IPS DF 4.7 (cell line): ENCODE measurements at regions not wholly inside any gene's neighbourhood (a gene's known extent, or its start where the extent isn't known, plus 50 kb on each side); places are given as distances from the start of the nearest gene placed in this dataset.

Experiments
- DNase-seq: peaks from one replicate; pipeline ENCODE4 v3.0.0-alpha.2; 2013; ENCODE audit warnings: low spot score; ENCODE audit errors: extremely low read depth

- no peak for DNase-seq
Measured at GRCh38 chr4:116872941-116873340, 212.4 kb downstream of the TRAM1L1 start.

GRCh38 chr4:116872308-116872707 is 213.1 kb downstream of the TRAM1L1 start:
- DNase-seq = no peak

DNA sequence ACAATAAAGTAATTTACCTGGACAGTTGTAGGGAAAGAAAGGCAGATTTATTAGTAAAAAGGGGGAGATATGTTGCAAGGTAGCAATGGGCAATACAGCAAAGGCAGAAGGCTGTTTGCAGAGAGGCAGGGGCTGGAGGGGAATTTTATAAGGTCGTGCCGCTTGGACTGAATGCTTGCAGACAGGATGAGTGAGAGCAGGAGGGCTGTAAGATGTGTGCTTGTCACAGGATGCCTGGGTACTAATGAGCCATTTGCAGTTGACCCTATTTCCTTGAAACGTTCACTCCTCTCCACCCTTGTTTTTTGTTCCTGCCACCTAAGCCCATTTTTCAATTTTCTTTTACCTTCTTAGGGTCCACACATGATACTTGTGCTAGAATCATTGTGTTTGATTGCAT is 214.7 kb downstream of the TRAM1L1 start:
- DNase-seq = no peak

GRCh38 chr4:116866106-116866505 is 219.3 kb downstream of the TRAM1L1 start:
- DNase-seq = no peak

DNA sequence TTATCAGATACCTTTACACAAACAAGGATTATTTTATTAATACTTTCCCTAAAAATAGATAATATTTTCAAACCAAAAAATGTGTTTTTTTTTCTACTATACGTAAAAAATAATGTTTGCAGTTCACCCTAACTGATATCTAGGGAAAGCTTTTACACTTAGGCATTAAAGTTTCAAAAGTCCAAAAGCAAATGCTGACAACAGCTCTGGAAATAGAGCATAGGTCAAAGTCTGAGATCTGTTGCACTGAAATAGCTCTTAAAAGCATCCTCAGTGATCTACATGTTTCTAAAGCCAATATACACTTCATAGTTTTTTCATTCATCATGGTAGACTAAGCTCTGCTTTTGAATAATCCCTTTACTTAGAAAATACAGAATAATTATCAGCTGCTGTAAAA is 222.8 kb downstream of the TRAM1L1 start:
- DNase-seq = no peak

GRCh38 chr4:116860891-116861290 is 224.5 kb downstream of the TRAM1L1 start:
- DNase-seq = no peak

GRCh38 chr4:116849620-116850019 is 235.8 kb downstream of the TRAM1L1 start:
- no peak for DNase-seq

DNA sequence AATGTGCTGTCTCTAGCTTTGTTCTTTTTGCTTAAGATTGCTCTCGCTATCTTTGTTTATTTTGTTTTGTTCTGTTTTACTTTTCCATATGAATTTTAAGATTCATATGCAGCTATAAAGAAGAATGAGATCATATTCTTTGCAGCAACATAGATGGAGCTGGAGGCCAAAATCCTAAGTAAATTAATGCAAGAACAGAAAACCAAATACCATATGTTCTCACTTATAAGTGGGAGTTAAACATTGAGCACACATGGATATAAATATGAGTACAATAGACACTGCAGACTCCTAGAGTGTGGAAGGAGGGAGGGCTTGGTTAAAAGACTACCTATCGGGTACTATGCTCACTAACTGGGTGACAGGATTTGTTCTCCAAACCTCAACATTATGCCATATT is 237.8 kb downstream of the TRAM1L1 start:
- DNase-seq = no peak

GRCh38 chr4:116839826-116840225 is 245.6 kb downstream of the TRAM1L1 start:
- DNase-seq = no peak

DNA sequence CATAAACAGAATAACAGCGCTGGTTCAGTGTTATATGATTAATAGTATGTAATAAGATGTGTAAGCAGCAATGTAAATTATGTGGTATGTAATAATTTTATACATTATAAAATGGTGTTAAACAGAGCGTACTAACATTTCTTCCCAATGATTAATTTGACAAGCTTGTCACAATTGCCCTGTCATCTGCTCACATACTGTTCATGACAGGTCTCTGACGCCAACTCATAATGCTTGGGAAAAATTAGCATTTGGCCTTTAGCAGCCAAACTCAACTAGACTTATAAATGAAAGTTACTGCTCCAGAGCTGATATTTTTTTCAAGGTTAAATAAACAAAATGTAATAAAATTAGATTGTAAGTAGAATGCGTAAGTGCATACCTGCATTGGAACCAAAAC is 246.8 kb downstream of the TRAM1L1 start:
- no peak for DNase-seq

- no peak for DNase-seq
Measured at GRCh38 chr4:116829187-116829586, 256.2 kb downstream of the TRAM1L1 start.

DNA sequence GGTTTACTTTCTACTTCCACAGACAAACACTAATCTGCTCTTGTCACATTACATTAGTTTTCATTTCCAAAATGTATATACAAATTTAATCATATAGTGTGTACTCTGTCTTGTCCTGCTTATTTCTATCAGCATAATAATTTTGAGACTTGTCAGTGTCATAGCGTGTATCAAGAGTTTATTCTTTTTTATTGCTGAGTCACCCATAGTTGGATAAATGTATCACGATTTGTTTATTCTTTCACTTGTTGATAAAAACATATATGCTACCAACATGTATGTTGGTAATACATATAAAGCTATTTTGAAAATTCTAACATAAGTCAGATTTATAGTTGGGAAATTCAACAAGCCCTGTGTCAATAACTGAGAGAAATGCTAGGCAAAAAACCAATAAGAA is 261.2 kb downstream of the TRAM1L1 start:
- DNase-seq = no peak

GRCh38 chr4:116811730-116812129 is 273.6 kb downstream of the TRAM1L1 start:
- DNase-seq = no peak

DNA sequence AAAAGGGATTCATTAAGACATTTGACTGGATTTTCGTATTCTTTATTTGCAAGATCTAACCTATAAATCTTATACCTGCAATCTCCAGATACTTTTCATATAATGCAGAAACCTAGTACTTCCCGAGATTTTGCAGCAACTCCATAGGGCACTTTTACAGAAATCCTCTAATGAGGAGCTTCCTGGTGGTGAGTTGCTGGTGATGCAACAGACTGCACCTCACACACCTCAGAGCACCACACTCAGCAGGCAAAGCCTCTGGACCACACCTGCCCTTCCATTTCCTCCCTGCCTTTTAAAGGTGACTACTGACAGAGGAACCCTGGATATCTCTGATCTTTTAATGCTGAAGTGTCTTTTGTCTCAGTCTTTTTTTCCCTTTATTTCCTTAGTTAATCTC is 289.4 kb downstream of the TRAM1L1 start:
- DNase-seq = peak; percentile 9

- no peak for DNase-seq
Measured at GRCh38 chr4:116788723-116789122, 296.7 kb downstream of the TRAM1L1 start.

- DNase-seq = no peak
Measured at GRCh38 chr4:116755051-116755450, 330.3 kb downstream of the TRAM1L1 start.

DNA sequence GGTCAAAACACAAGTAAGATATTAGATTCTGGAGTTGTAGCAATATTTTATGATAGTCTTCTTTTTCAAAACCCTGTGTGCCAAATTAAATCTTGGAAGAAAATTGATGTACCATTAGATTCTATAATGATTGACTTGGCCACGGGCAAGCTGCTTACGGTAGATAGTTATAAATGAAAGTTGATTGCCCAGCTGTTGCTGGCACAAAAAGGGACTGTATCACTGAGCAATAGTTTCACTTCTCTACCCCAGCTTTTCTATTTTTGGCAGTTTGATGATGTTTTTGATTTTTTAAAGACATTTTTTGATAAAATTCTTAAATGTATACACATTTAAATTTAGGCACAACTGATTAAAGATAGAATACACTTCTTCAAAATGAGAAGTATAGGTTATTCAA is 333.3 kb downstream of the TRAM1L1 start:
- DNase-seq = no peak

- DNase-seq = no peak
Measured at GRCh38 chr4:116736756-116737155, 348.6 kb downstream of the TRAM1L1 start.

- no peak for DNase-seq
Measured at GRCh38 chr4:116734178-116734577, 351.2 kb downstream of the TRAM1L1 start.

DNA sequence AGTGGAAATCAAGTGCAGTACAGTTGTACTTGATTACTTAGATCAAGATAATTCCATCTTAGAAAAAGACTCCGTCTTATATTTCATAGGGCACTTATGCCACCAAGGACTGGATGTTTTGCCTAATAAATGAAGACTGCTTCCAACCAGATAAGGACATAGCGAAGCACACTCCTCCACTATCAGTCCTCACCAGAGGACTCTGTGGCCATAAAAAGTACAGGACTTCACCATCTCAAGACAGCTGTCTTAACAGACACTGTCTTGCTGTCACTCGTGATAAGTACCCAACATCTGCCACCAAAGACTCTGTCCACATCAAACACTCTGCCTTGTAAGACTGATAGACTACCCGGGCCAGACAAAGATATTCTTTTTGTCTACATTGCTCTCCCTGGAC is 352.0 kb downstream of the TRAM1L1 start:
- no peak for DNase-seq

- DNase-seq = no peak
Measured at GRCh38 chr4:116726523-116726922, 358.9 kb downstream of the TRAM1L1 start.

DNA sequence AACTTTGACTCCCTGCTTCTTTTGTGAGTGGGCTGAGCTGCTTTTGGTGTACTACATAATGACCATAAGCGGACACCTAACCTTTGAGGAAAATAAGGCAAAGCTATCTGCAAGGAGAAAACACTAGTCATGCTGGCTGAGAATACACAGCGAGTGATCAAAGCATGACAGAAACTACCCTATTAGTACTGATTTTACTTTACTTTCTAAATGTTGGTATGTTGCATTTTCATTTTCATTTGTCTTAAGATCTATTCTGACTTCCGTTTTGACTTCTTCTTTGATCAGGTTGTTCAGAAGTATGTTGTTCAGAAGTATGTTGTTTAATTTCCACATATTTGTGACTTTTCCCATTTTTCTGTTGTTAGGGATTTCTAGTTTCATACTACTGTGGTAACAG is 361.1 kb downstream of the TRAM1L1 start:
- DNase-seq = no peak

DNA sequence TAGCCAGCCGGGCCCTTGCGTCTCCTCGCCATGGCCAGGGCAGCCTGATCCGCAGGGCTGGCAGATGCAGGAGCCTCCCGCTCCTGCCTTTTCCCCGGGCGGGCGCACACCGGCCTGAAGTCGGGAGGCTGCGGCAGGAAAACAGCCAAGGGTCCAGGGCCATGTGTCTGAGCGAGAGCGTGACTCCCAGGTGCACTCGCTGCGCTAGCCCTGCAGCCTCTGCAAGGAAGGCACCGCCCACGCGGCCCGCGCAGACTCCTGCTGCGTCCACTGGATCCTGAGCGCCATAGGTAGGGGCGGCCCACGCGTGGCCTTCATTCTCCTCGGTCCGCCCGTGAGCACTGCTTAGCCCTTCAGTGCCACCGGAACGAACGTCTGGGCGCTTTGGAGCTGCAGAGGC is 379.9 kb downstream of the TRAM1L1 start:
- no peak for DNase-seq

DNA sequence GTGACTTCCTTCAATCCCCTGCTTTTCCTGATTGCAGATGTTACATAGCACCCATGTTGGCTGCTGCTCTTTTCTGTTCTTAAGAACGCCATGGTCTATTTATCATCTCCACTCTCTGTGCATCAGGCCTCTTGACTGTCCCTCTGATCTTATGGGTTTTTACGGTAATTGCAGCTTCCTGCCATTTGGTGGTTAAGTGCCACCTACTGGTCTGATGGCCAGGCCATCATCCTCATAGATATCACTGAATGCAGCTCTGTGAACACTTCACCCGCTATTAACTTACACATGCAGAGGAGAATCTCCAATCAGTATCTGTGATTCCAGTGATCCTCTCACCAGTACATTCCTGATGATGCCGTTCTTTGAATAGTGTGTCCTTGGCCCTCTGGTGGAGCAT is 382.4 kb downstream of the TRAM1L1 start:
- DNase-seq = no peak
